MM.1S (cell line): ENCODE measurements at regions not wholly inside any gene's neighbourhood (a gene's known extent, or its start where the extent isn't known, plus 50 kb on each side); places are given as distances from the start of the nearest gene placed in this dataset.

Source experiments
- DNase-seq: peaks from one replicate; pipeline ENCODE4 v3.0.0-alpha.2; 2015
- H2AFZ ChIP-seq: fragments of 300-600 bp; sonication (generic); 2 replicates; pipeline ENCODE4 v1.6.0; 2016; ENCODE audit warnings: antibody characterized with exemption, low read length
- H3F3A ChIP-seq: fragments of 300-600 bp; sonication (generic); 2 replicates; pipeline ENCODE4 v1.6.1; 2016; ENCODE audit warnings: mild to moderate bottlenecking, antibody characterized with exemption, low read length, moderate library complexity, mixed read lengths; ENCODE audit not compliant: insufficient read depth
- H3K27ac ChIP-seq: fragments of 300-600 bp; sonication (generic); 2 replicates; pipeline ENCODE4 v1.5.1; 2016; ENCODE audit warnings: mild to moderate bottlenecking, low read length
- H3K27me3 ChIP-seq: fragments of 300-600 bp; sonication (generic); replicated peaks from 2 replicates; pipeline ENCODE4 v1.6.0; 2016; ENCODE audit warnings: low read length; ENCODE audit not compliant: insufficient read depth
- H3K36me3 ChIP-seq: fragments of 300-600 bp; sonication (generic); replicated peaks from 2 replicates; pipeline ENCODE4 v1.6.1; 2016; ENCODE audit warnings: mild to moderate bottlenecking, low read length, mixed read lengths; ENCODE audit not compliant: insufficient read depth
- H3K4me1 ChIP-seq: fragments of 300-600 bp; sonication (generic); 2 replicates; pipeline ENCODE4 v1.6.1; 2016; ENCODE audit warnings: low read length, mixed read lengths
- H3K4me2 ChIP-seq: fragments of 300-600 bp; sonication (generic); 2 replicates; pipeline ENCODE4 v1.6.0; 2016; ENCODE audit warnings: low read depth, low read length
- H3K4me3 ChIP-seq: fragments of 300-600 bp; sonication (generic); 2 replicates; pipeline ENCODE4 v1.5.1; 2016; ENCODE audit warnings: low read length, mixed read lengths
- H3K79me2 ChIP-seq: fragments of 300-600 bp; sonication (generic); 2 replicates; pipeline ENCODE4 v1.6.1; 2016; ENCODE audit warnings: mixed run types, low read length, mixed read lengths
- H3K9ac ChIP-seq: fragments of 300-600 bp; sonication (generic); 2 replicates; pipeline ENCODE4 v1.6.1; 2016; ENCODE audit warnings: low read length, mixed read lengths
- H3K9me2 ChIP-seq: fragments of 300-600 bp; sonication (generic); replicated peaks from 2 replicates; pipeline ENCODE4 v1.6.1; 2016; ENCODE audit warnings: mild to moderate bottlenecking, low read length, mixed read lengths; ENCODE audit not compliant: insufficient read depth
- H3K9me3 ChIP-seq: fragments of 300-600 bp; sonication (generic); replicated peaks from 2 replicates; pipeline ENCODE4 v1.6.1; 2016; ENCODE audit warnings: mild to moderate bottlenecking, low read length, mixed read lengths; ENCODE audit not compliant: insufficient read depth
- H4K20me1 ChIP-seq: fragments of 300-600 bp; sonication (generic); 2 replicates; pipeline ENCODE4 v1.6.1; 2016; ENCODE audit warnings: mild to moderate bottlenecking, low read length, moderate library complexity, mixed read lengths; ENCODE audit not compliant: insufficient read depth
- EZH2 ChIP-seq: fragments of 300-600 bp; sonication (generic); optimal IDR thresholded peaks from 2 replicates; pipeline ENCODE3; 2017; ENCODE audit warnings: low read depth, mild to moderate bottlenecking, antibody characterized with exemption, low read length, mixed read lengths
- EZH2phosphoT487 ChIP-seq: fragments of 300-600 bp; sonication (generic); IDR thresholded peaks from 2 replicates; pipeline ENCODE4 v1.6.1; 2018; ENCODE audit warnings: antibody characterized with exemption, low read length
- TF ChIP-seq, protein P1 (sequence below): fragments of 300-600 bp; sonication (generic); IDR thresholded peaks from 2 replicates; pipeline ENCODE4 v1.5.1; 2016; ENCODE audit warnings: antibody characterized with exemption, low read length, mixed read lengths

- Histone ChIP-seq H2AFZ (no peak overlapping the region), H3K4me3 (no peak overlapping the region), H3F3A (no peaks in the 10 kb centered on the region), H3K36me3 (no peaks in the 10 kb centered on the region), H3K79me2 (no peaks in the 10 kb centered on the region), H3K4me2 (no peak overlapping the region), H4K20me1 (no peaks in the 10 kb centered on the region), H3K9me3 (no peaks in the 10 kb centered on the region), H3K27ac (no peak overlapping the region), H3K4me1 (no peaks in the 10 kb centered on the region), H3K9ac (no peak overlapping the region), H3K9me2 (no peaks in the 10 kb centered on the region), H3K27me3 (no peaks in the 10 kb centered on the region)
- DNase-seq: no peak
- TF ChIP-seq, protein P1, sequence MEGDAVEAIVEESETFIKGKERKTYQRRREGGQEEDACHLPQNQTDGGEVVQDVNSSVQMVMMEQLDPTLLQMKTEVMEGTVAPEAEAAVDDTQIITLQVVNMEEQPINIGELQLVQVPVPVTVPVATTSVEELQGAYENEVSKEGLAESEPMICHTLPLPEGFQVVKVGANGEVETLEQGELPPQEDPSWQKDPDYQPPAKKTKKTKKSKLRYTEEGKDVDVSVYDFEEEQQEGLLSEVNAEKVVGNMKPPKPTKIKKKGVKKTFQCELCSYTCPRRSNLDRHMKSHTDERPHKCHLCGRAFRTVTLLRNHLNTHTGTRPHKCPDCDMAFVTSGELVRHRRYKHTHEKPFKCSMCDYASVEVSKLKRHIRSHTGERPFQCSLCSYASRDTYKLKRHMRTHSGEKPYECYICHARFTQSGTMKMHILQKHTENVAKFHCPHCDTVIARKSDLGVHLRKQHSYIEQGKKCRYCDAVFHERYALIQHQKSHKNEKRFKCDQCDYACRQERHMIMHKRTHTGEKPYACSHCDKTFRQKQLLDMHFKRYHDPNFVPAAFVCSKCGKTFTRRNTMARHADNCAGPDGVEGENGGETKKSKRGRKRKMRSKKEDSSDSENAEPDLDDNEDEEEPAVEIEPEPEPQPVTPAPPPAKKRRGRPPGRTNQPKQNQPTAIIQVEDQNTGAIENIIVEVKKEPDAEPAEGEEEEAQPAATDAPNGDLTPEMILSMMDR: no peak
- TF ChIP-seq EZH2phosphoT487 (no peak), EZH2 (no peak)
Observed at GRCh38 chr2:224259831-224260230, 142.1 kb downstream of the FAM124B start.

DNA sequence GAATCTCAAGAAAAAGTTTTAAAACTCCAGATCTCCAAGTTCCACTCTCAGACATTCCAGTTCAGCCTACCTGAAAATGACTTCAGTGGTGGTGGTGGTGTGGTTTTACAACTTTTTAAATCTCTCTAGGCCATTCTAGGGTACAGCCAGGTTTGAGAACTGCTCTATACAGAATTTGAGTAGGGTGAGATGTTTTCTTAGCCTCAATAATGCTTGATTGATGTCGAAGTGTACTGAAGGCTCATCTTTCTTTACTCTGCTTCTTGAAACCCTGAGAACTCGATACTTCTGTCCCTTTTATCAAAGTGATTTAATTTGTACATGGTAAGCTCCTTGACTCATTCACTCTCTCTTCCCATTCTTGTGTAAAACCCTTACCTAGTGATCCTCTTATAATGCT, 143.8 kb downstream of the FAM124B start:
- TF ChIP-seq, protein P1: no peak
- TF ChIP-seq EZH2 (no peak), EZH2phosphoT487 (no peak)
- Histone ChIP-seq H3K79me2 (no peaks in the 10 kb centered on the region), H4K20me1 (no peaks in the 10 kb centered on the region), H3K9me2 (no peaks in the 10 kb centered on the region), H3K9ac (no peak overlapping the region), H3F3A (no peaks in the 10 kb centered on the region), H2AFZ (no peak overlapping the region), H3K27ac (no peak overlapping the region), H3K4me3 (no peak overlapping the region), H3K36me3 (no peaks in the 10 kb centered on the region), H3K9me3 (no peaks in the 10 kb centered on the region), H3K4me1 (no peaks in the 10 kb centered on the region), H3K27me3 (no peaks in the 10 kb centered on the region), H3K4me2 (no peak overlapping the region)
- DNase-seq: no peak

DNA sequence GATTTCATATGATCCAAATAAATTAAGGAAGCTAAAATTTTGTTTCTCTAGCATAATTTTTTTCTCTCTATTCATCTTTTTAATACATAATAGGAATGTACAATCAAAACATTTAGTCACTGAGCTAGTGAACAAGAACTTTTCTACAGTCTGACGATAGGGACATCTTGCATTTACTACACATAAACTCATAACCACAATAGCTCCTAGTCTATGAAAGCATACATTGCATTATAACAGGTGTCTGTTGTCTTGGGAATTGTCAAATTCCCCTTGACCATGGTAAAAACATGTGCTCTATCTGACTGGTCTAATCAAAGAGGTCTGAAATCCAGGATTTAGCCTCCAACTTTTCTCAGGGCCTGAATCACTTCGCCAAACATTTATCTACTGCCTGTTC, 144.8 kb downstream of the FAM124B start:
- no peaks in the 10 kb centered on the region for H3K9me2 ChIP-seq
- no peak overlapping the region for H3K4me2 ChIP-seq
- H3K4me3 ChIP-seq: no peak overlapping the region
- no peaks in the 10 kb centered on the region for H3K4me1 ChIP-seq
- no peaks in the 10 kb centered on the region for H3K27me3 ChIP-seq
- H3K79me2 ChIP-seq: no peaks in the 10 kb centered on the region
- H3K27ac ChIP-seq: no peak overlapping the region
- TF ChIP-seq, protein P1: no peak
- TF ChIP-seq EZH2: no peak
- no peak for TF ChIP-seq EZH2phosphoT487
- no peaks in the 10 kb centered on the region for H3F3A ChIP-seq
- H2AFZ ChIP-seq: no peak overlapping the region
- H4K20me1 ChIP-seq: no peaks in the 10 kb centered on the region
- H3K36me3 ChIP-seq: no peaks in the 10 kb centered on the region
- H3K9me3 ChIP-seq: no peaks in the 10 kb centered on the region
- no peak for DNase-seq
- H3K9ac ChIP-seq: no peak overlapping the region

DNA sequence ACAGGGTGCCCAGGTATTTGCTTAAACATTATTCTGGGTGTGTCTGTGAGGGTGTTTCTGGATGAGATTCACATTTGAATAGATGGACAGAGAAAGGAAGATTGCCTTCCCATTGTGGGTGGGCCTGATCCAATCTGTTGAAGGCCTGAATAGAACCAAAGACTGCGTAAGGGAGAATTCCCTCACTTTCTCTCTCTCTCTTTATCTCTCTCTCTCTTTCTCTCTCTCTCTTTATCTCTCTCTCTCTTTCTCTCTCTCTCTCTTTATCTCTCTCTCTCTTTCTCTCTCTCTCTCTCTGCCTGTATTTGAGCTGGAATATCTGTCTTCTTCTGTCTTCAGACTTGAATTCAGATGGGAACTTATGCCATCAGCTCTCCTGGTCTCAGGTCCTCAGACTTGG, 148.4 kb downstream of the FAM124B start:
- Histone ChIP-seq H3K4me3 (no peak overlapping the region), H2AFZ (no peak overlapping the region), H3K9me3 (no peaks in the 10 kb centered on the region), H3K36me3 (no peaks in the 10 kb centered on the region), H3K9me2 (no peaks in the 10 kb centered on the region), H3F3A (no peaks in the 10 kb centered on the region), H4K20me1 (no peaks in the 10 kb centered on the region), H3K27ac (no peak overlapping the region), H3K27me3 (no peaks in the 10 kb centered on the region), H3K79me2 (no peaks in the 10 kb centered on the region), H3K4me2 (no peak overlapping the region), H3K9ac (no peak overlapping the region), H3K4me1 (no peaks in the 10 kb centered on the region)
- TF ChIP-seq EZH2: no peak
- DNase-seq: no peak
